Smooth muscle cell (in vitro differentiated cells): ENCODE measurements at regions not wholly inside any gene's neighbourhood (a gene's known extent, or its start where the extent isn't known, plus 50 kb on each side); places are given as distances from the start of the nearest gene placed in this dataset.

ENCODE experiments used
- DNase-seq: peaks from one replicate; lab custom pipeline; 2025; ENCODE audit not compliant: unreplicated experiment; lab: John Stamatoyannopoulos, UW
- H2AFZ ChIP-seq: fragments of 200-600 bp; sonication (generic); 2 replicates; pipeline ENCODE4 v1.6.0; 2016; ENCODE audit warnings: antibody characterized with exemption, low read depth, mild to moderate bottlenecking
- H3F3A ChIP-seq: fragments of 200-600 bp; sonication (generic); 2 replicates; pipeline ENCODE4 v1.6.0; 2017; ENCODE audit warnings: antibody characterized with exemption, low read depth
- H3K27ac ChIP-seq: fragments of 200-600 bp; sonication (generic); 2 replicates; pipeline ENCODE4 v1.5.1; 2016; ENCODE audit warnings: low read depth, mild to moderate bottlenecking
- H3K27me3 ChIP-seq: fragments of 200-600 bp; sonication (generic); 2 replicates; pipeline ENCODE4 v1.6.1; 2016; ENCODE audit warnings: low read depth, mild to moderate bottlenecking
- H3K36me3 ChIP-seq: fragments of 200-600 bp; sonication (generic); 2 replicates; pipeline ENCODE4 v1.5.1; 2016; ENCODE audit warnings: low read depth
- H3K4me1 ChIP-seq: fragments of 200-600 bp; sonication (generic); 2 replicates; pipeline ENCODE4 v1.5.1; 2016; ENCODE audit warnings: low read depth
- H3K4me2 ChIP-seq: fragments of 200-600 bp; sonication (generic); 2 replicates; pipeline ENCODE4 v1.6.0; 2016; ENCODE audit warnings: mild to moderate bottlenecking
- H3K4me3 ChIP-seq: fragments of 200-600 bp; sonication (generic); 2 replicates; pipeline ENCODE4 v1.5.1; 2016; ENCODE audit warnings: mild to moderate bottlenecking
- H3K79me2 ChIP-seq: fragments of 200-600 bp; sonication (generic); 2 replicates; pipeline ENCODE4 v1.6.0; 2016; ENCODE audit warnings: low read depth, mild to moderate bottlenecking
- H3K9ac ChIP-seq: fragments of 200-600 bp; sonication (generic); 2 replicates; pipeline ENCODE4 v1.6.0; 2016; ENCODE audit warnings: low read depth
- H3K9me3 ChIP-seq: fragments of 200-600 bp; sonication (generic); replicated peaks from 2 replicates; pipeline ENCODE4 v1.5.1; 2016; ENCODE audit warnings: low read depth
- H4K20me1 ChIP-seq: fragments of 200-600 bp; sonication (generic); 2 replicates; pipeline ENCODE4 v1.6.0; 2016; ENCODE audit warnings: low read depth
- WGBS: methylation state at CpG from one replicate; pipeline ENCODE4 v1.1.7; 2016; ENCODE audit warnings: low lambda C conversion rate; 5-methylcytosine and 5-hydroxymethylcytosine counted together
- TF ChIP-seq, protein P1 (sequence below): fragments of 200-600 bp; sonication (generic); IDR thresholded peaks from 2 replicates; pipeline ENCODE4 v1.5.1; 2017; ENCODE audit warnings: borderline replicate concordance, mild to moderate bottlenecking, antibody characterized with exemption; ENCODE audit not compliant: insufficient read depth, poor library complexity, severe bottlenecking

DNA sequence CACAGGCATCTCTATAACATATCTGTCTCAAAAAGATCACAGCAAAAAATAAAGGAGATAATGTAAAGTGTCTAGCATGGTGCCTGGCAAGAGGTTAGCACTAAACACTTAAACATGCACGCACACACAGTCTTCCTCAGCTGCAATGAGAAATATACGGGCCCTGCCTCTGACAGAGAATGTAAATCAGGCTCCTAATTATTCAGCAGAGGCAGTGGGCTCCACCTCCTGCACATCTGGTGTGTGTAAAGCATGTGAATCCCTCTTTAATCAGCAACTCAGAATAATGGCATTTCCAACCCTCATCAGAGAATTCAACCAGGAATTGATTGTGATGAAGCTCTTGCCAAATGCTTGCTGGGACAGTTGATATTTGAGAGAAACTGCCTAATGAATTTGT, 85.6 kb upstream of the KCNA3 start:
- Histone ChIP-seq H3K4me1 (no peaks in the 10 kb centered on the region), H3K36me3 (no peaks in the 10 kb centered on the region), H3K27me3 (peaks cover 15% of the 10 kb centered on the region), H3K4me3 (no peak overlapping the region), H3K4me2 (no peak overlapping the region), H4K20me1 (no peaks in the 10 kb centered on the region), H3K9me3 (no peaks in the 10 kb centered on the region), H2AFZ (no peak overlapping the region), H3F3A (no peaks in the 10 kb centered on the region), H3K79me2 (no peaks in the 10 kb centered on the region), H3K9ac (no peak overlapping the region), H3K27ac (no peak overlapping the region)
- WGBS = 78% methylated on average over 2 of the region's 2 CpGs
- TF ChIP-seq, protein P1, sequence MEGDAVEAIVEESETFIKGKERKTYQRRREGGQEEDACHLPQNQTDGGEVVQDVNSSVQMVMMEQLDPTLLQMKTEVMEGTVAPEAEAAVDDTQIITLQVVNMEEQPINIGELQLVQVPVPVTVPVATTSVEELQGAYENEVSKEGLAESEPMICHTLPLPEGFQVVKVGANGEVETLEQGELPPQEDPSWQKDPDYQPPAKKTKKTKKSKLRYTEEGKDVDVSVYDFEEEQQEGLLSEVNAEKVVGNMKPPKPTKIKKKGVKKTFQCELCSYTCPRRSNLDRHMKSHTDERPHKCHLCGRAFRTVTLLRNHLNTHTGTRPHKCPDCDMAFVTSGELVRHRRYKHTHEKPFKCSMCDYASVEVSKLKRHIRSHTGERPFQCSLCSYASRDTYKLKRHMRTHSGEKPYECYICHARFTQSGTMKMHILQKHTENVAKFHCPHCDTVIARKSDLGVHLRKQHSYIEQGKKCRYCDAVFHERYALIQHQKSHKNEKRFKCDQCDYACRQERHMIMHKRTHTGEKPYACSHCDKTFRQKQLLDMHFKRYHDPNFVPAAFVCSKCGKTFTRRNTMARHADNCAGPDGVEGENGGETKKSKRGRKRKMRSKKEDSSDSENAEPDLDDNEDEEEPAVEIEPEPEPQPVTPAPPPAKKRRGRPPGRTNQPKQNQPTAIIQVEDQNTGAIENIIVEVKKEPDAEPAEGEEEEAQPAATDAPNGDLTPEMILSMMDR = no peak
- no peak for DNase-seq

DNA sequence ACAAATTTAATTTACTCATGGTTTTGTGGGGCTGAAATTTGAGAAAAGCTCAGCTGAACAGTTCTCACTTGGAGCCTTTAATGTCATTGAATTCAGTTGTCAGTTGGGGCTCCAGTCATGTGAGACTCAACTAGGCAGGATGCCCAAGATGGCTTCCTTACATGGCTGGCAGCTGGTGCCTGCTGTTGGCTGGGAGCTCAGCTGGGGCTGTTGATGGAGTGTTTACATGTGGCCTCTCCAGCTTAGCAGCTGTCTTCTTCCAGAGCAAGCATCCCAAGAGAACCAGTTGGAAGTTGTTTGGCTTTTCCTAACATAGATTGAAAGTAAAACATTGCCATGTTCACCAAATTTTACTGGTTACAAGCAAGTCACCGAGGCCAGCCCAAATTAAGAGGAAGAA, 81.8 kb upstream of the KCNA3 start:
- H4K20me1 ChIP-seq = no peaks in the 10 kb centered on the region
- no peaks in the 10 kb centered on the region for H3K9me3 ChIP-seq
- H3K79me2 ChIP-seq = no peaks in the 10 kb centered on the region
- no peaks in the 10 kb centered on the region for H3K4me1 ChIP-seq
- peaks cover 12% of the 10 kb centered on the region for H3K27me3 ChIP-seq
- H3K4me2 ChIP-seq = no peak overlapping the region
- H3K9ac ChIP-seq = no peak overlapping the region
- no peak overlapping the region for H2AFZ ChIP-seq
- no peaks in the 10 kb centered on the region for H3K36me3 ChIP-seq
- no peak overlapping the region for H3K4me3 ChIP-seq
- no peaks in the 10 kb centered on the region for H3F3A ChIP-seq
- no peak overlapping the region for H3K27ac ChIP-seq
- no peak for DNase-seq
- TF ChIP-seq, protein P1 = no peak
- WGBS = 94% methylated on average over 1 of the region's 1 CpG

DNA sequence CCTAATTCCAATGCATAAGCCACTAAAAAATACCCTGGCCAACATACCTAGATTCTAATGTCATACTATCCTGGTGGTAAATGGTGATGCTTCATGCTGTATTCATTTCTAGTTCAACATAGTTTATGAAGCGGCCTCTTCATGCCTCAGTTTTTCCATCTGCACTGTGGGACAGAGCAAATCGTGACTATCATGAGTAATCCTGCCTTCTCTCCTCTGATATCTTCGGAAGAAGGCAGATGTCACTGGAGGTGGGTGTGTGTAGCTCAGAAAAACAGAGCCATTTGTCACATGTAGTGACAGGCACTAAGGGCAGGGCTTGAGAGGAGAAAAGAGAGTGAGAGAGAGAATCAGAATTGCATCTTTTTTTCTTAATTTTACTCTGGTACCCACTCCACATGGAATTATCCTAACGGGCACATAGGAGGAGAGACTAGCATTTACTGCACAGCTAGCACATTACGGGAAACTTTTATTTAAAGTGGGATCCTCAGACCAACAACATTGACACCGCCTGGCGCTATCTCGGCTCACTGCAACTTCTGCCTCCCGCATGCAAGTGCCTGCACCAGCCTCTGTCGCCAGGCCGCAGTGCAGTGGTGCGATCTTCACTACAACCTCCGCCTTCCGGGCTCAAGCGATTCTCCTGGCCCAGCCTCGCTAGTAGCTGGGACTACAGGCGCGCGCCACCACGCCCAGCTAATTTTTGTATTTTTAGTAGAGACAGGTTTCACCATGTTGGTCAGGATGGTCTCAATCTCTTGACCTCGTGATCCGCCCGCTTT, 78.4 kb upstream of the KCNA3 start:
- H4K20me1 ChIP-seq = no peaks in the 10 kb centered on the region
- no peaks in the 10 kb centered on the region for H3K36me3 ChIP-seq
- H3K9me3 ChIP-seq = no peaks in the 10 kb centered on the region
- no peaks in the 10 kb centered on the region for H3K79me2 ChIP-seq
- H3K9ac ChIP-seq = no peak overlapping the region
- no peak overlapping the region for H3K4me2 ChIP-seq
- H3F3A ChIP-seq = no peaks in the 10 kb centered on the region
- TF ChIP-seq, protein P1 = no peak
- H3K4me3 ChIP-seq = no peak overlapping the region
- no peak overlapping the region for H3K27ac ChIP-seq
- H3K4me1 ChIP-seq = no peaks in the 10 kb centered on the region
- 92% methylated on average over 23 of the region's 23 CpGs for WGBS
- no peak for DNase-seq
- no peak overlapping the region for H2AFZ ChIP-seq
- peaks cover 10% of the 10 kb centered on the region for H3K27me3 ChIP-seq

DNA sequence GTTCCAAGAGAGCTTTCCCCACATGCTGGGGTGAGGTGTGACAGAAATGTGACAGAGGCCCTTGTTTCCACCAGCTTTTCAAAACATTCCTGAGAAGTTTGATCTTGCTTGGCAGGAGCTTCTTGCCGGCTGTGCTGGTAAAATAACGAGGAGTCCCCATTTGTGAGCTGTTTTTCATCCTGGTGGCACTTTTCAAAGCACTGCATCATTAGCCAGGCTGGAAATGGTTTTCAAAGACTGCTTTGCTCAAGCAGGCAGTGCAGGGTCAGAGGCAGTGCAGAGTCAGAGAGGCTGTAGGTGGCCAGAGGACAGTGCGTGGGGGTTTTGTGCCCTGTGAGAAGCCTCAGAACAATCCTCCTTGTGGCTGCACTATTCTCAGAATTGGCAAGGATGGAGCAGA, 75.8 kb upstream of the KCNA3 start:
- Histone ChIP-seq H3K27ac (no peak overlapping the region), H3F3A (no peaks in the 10 kb centered on the region), H3K4me1 (no peaks in the 10 kb centered on the region), H3K4me3 (no peak overlapping the region), H2AFZ (no peak overlapping the region), H3K36me3 (no peaks in the 10 kb centered on the region), H3K9ac (no peak overlapping the region), H3K9me3 (no peaks in the 10 kb centered on the region), H3K4me2 (no peak overlapping the region), H3K27me3 (peaks cover 6% of the 10 kb centered on the region), H3K79me2 (no peaks in the 10 kb centered on the region), H4K20me1 (no peaks in the 10 kb centered on the region)
- TF ChIP-seq, protein P1 = no peak
- WGBS = 57% methylated on average over 3 of the region's 3 CpGs
- DNase-seq = no peak
